Right cardiac atrium (tissue), 5 donors: ENCODE measurements at regions not wholly inside any gene's neighbourhood (a gene's known extent, or its start where the extent isn't known, plus 50 kb on each side); places are given as distances from the start of the nearest gene placed in this dataset.
"Not testable (repeated sequence)": the region's sequence is repeated elsewhere in the genome, so short reads cannot be mapped to it uniquely, and the experiment has no call there.

Source experiments
- ATAC-seq, 2 donors: fragments of 200-7000 bp; cut with Tn5 transposase; one replicate each; pipeline versions ENCODE4 v1.8.0 to v1.9.1; 2020; ENCODE audit warnings: moderate library complexity in 2 of 2, mild to moderate bottlenecking in 1 of 2
- DNase-seq, 3 donors: peaks; one replicate each; pipeline ENCODE4 v3.0.0-alpha.2; 2020
- H3K27ac ChIP-seq: one replicate; pipeline ENCODE4 v1.5.1; 2013; ENCODE audit warnings: mild to moderate bottlenecking, low read length, control low read depth, moderate library complexity
- H3K27me3 ChIP-seq: one replicate; pipeline ENCODE4 v1.6.1; 2013; ENCODE audit not compliant: control insufficient read depth, insufficient read depth
- H3K4me1 ChIP-seq: one replicate; pipeline ENCODE4 v1.6.1; 2013; ENCODE audit warnings: low read length; ENCODE audit not compliant: control insufficient read depth, insufficient read depth
- H3K4me3 ChIP-seq: one replicate; pipeline ENCODE4 v1.5.1; 2013; ENCODE audit warnings: low read length, control low read depth
- H3K9me3 ChIP-seq: one replicate; pipeline ENCODE4 v1.6.1; 2013; ENCODE audit warnings: low read length; ENCODE audit not compliant: control insufficient read depth
- WGBS: extraction: QIAGEN DNeasy Blood & Tissue Kit; methylation state at CpG from one replicate; pipeline ENCODE4 v1.1.7; 2013; 5-methylcytosine and 5-hydroxymethylcytosine counted together
- intact Hi-C, 4 donors: fragments of 100-400 bp; cut with DNase I; formaldehyde crosslinking; loops; one replicate each; pipeline versions ENCODE4 v1.11.0 to v1.14.0; 2022 to 2023
- donor health status: healthy with polysubstance abuse.
- donor health status: DM: no; HTN: yes; CAD: no.
- donor health status: DM: no; HTN: no; CAD: no.
- donor health status: DM: no; HTN: yes; CAD: no; lungs with severe emphysema.
- donor health status: DM: yes; HTN: yes; CAD: no.

DNA sequence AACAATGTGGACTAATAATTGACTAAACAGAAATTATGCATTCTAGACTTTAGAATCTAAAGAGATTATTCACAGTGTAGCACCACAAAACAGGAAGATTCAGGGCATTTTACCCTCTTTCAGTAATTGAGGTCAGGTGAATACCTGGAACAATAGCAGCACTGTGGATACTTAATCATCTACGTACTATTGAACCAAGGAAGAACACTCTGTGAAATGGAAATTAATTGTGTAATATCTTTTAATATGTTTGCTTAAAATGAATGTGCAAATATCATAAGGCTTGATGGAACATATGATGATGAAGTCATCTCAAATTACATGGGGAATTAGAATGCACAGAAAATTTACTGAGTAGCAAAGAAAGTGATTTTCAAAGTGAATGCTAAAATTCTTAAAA, 68.5 kb upstream of the MAP9 start:
- Histone ChIP-seq H3K4me1 (no peaks in the 10 kb centered on the region), H3K27me3 (no peaks in the 10 kb centered on the region), H3K4me3 (no peak overlapping the region), H3K27ac (no peak overlapping the region), H3K9me3 (no peaks in the 10 kb centered on the region)
- ATAC-seq (no peak), DNase-seq (no peak)
- 86% methylated on average over 1 of the region's 1 CpG for WGBS
- intact Hi-C loops, result loop anchor here in 2 of 4 donors (10.0 kb wide), 2 partner anchors 219 to 339 kb away; partner anchors contain the start of gene GUCY1A1 (in 1 of the 2)

DNA sequence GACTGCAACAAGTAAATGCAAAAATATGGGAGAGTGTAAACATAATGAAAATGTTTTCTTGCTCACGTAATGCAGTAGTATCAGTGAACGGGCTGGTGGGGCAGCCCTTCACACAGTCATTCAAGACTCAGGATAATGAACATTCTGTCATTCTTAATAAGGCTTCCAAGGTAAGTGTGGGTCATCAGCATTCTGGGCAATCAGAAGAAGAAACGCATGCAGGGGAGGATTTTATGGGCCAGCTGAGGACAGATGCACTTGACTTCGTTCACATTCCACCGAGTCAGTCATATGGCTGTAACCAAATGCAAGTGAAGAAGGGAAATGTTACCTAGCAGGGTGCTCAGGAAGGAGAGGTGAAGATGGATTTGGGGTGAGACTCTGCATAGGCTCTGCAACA, 68.0 kb upstream of the MAP9 start:
- Histone ChIP-seq H3K4me1 (no peaks in the 10 kb centered on the region), H3K27me3 (no peaks in the 10 kb centered on the region), H3K4me3 (no peak overlapping the region), H3K9me3 (no peaks in the 10 kb centered on the region), H3K27ac (no peak overlapping the region)
- intact Hi-C loops, result loop anchor here in 3 of 4 donors (5.0 to 10.0 kb wide), 4 partner anchors 220 to 343 kb away; partner anchors contain the start of gene GUCY1A1 (in 1 of the 3)
- ATAC-seq (no peak), DNase-seq (no peak)
- WGBS, result 84% methylated on average over 5 of the region's 5 CpGs

DNA sequence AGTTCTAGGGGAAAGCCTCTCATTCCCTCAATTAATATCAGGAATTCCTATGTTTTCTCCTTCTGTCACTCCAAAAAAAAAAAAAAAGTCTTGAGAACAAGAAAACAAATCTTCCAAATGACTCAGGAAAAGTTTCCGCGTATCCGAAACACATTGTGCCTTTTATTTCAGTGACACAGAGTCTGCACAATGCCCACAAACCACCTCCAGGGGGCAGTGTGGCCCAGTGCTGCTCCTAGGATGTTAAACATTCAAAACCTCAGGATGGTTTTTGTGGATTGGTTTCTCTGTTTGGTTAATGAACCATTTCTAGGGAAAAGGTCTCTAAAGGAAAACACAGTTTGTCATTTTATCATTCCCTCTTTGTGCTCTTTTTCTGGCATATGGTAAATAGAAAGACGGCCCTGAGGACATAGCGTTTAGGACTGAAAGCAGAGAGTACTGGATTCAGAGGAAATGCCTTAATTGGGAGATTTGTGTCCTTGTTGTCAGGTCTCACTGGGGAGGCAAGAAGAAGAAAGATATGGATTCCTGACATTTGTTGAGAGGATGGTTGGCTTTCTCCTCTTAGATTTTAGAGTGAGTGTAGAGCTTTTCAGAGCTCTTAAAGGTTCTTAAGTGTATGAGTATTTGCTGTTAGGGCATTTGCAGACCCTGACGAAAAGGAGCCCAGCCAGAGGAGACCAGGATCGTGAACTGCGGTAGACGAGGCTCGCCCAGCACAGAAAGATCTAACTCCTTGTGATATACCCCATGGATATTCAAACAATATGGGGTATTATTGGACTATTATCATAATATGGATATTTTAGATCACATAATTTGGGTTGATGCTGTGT, 65.7 kb upstream of the MAP9 start:
- no peaks in the 10 kb centered on the region for H3K27me3 ChIP-seq
- DNase-seq, result peak; percentile 81 to 93 (median 92)
- H3K4me1 ChIP-seq, result no peaks in the 10 kb centered on the region
- 53% methylated on average over 10 of the region's 10 CpGs for WGBS
- H3K4me3 ChIP-seq, result peak overlapping the region; percentile 21
- intact Hi-C loops, result loop anchor here (2.0 to 10.0 kb wide), 5 partner anchors 222 to 345 kb away; partner anchors contain the start of gene GUCY1A1 (in 1 of the 4)
- no peaks in the 10 kb centered on the region for H3K9me3 ChIP-seq
- peak; percentile 91 to 94 for ATAC-seq
- no peak overlapping the region for H3K27ac ChIP-seq

DNA sequence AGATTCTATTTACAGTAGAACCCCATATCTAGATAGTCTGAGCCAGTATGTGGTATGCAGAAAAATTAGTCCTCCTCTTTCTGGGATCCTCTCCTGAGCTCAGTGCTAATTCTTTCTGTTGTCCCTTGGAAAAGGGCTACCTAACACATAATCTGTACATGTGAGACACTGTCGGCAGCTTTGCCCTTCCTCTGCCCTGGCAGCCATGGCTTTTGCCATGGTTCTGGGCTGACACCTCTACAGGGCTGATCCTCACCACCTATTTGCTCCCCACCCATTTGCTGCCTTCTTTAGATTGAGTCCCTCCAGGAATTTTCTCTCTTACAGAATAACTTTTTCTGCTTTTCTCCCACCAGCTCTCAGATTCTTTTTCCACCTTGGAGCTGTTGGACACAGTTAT, 64.7 kb upstream of the MAP9 start:
- 64% methylated on average over 1 of the region's 1 CpG for WGBS
- DNase-seq (no peak), ATAC-seq (peak; percentile 33 to 55)

DNA sequence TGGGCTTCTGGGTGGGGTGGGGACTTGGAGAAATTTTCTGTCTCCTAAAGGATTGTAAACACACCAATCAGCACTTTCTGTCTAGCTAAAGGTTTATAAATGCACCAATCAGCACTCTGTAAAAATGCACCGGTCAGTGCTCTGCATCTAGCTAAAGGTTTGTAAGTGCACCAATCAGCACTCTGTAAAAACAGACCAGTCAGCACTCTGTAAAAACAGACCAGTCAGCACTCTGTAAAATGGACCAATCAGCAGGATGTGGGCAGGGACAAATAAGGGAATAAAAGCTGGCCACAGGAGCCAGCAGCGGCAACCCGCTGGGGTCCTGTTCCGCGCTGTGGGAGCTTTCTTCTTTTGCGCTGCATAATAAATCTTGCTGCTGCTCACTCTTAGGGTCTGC, 63.0 kb upstream of the MAP9 start:
- H3K9me3 ChIP-seq, H3K27ac ChIP-seq, ATAC-seq, H3K4me1 ChIP-seq, DNase-seq, H3K4me3 ChIP-seq, H3K27me3 ChIP-seq: not testable (repeated sequence)
- intact Hi-C loops, result loop anchor here in 3 of 4 donors (5.0 to 10.0 kb wide), 4 partner anchors 225 to 348 kb away; partner anchors contain the start of gene GUCY1A1 (in 1 of the 3)
- WGBS, result 96% methylated on average over 6 of the region's 6 CpGs

More for the DNA sequence above, 64.7 kb upstream of the MAP9 start:
- Histone ChIP-seq H3K9me3 (no peaks in the 10 kb centered on the region), H3K27me3 (no peaks in the 10 kb centered on the region), H3K27ac (no peak overlapping the region), H3K4me3 (no peak overlapping the region), H3K4me1 (no peaks in the 10 kb centered on the region)
- intact Hi-C loops, result loop anchor here in 3 of 4 donors (5.0 to 10.0 kb wide), 4 partner anchors 223 to 346 kb away; partner anchors contain the start of gene GUCY1A1 (in 1 of the 3)

DNA sequence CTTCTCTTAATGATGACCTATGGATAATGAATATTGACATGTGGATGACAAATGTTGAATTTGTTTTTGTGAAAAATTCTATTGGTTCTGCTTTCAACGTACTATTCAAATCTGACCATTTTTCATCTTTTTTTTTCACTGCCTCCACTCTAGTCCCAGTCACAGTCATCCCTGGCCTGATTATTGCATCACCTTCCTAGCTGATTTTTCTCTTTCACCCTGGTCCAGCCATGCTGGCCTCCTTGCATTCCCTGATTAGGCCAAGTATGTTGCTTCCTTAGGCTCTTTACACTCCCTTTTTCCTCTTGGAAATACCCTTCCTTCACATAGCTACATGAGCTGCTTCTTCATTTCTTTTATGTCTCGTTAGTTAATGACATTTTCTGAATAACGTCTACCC, 58.1 kb upstream of the MAP9 start:
- H3K4me3 ChIP-seq, result no peak overlapping the region
- intact Hi-C loops, result no loop called here

DNA sequence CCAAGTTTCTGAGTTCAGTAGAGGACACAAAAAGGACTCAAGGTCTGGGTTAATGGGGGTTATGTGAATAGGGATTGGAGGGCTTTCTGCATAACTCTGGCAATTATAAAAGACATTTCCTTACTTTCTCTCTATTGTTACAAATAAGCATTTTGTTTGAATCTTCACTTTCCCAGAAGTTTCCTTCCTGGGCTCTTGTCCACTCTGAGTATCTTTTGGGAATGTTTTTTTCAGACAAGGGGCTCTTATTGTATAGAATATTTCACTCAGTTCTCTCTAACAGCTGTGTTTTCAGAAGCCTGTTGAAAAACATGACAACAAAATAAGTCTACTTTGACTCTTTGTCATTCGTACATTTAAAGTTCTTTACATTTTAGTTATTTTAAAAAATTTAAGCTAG, 57.6 kb upstream of the MAP9 start:
- ATAC-seq, result no peak
- 74% methylated on average over 1 of the region's 1 CpG for WGBS

More for the DNA sequence above, 58.1 kb upstream of the MAP9 start:
- no peaks in the 10 kb centered on the region for H3K9me3 ChIP-seq
- H3K27me3 ChIP-seq, result no peaks in the 10 kb centered on the region
- H3K4me1 ChIP-seq, result no peaks in the 10 kb centered on the region
- DNase-seq (no peak), ATAC-seq (no peak)
- WGBS, result 86% methylated on average over 3 of the region's 3 CpGs
- H3K27ac ChIP-seq, result no peak overlapping the region

DNA sequence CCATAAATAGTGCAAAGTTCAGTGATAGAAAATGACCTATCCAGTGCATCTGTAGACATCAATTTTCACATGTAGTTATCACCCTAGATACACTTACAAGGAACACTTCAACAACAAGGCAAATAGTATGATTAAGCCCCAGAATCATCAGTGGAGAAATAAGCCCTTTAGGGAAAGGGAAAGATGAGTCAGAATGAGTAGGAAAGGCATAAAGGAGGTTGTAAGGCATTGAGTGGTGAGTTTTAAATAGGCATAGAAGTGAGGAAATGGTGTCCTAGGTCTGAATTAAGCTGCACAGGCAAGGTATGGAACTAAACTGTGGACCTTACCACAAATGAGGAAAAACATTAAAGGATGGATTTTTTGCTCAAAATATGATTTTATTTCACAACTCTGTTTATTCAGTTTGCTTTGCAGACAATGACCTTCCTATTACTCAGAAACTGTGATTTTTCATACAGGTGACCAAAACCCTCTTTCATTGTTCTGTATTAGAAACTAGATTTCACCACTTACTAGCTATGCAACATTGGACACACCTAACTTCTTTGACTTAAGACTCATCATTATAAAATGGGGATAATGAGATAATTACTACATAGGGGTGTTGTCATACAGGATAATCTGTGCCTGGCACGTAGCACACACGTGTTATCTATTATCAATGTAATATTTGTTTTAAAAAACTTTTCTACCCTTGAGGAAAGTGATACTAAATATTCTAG, 57.0 kb upstream of the MAP9 start:
- ATAC-seq (no peak), DNase-seq (no peak)
- WGBS, result 71% methylated on average over 2 of the region's 2 CpGs
- Histone ChIP-seq H3K9me3 (no peaks in the 10 kb centered on the region), H3K4me1 (no peaks in the 10 kb centered on the region), H3K4me3 (no peak overlapping the region), H3K27ac (no peak overlapping the region), H3K27me3 (no peaks in the 10 kb centered on the region)
- intact Hi-C loops, result no loop called here

More for the DNA sequence above, 57.6 kb upstream of the MAP9 start:
- no peak for DNase-seq
- no peaks in the 10 kb centered on the region for H3K4me1 ChIP-seq
- H3K9me3 ChIP-seq, result no peaks in the 10 kb centered on the region
- intact Hi-C loops, result no loop called here
- H3K27ac ChIP-seq, result no peak overlapping the region
- H3K27me3 ChIP-seq, result no peaks in the 10 kb centered on the region
- H3K4me3 ChIP-seq, result no peak overlapping the region

DNA sequence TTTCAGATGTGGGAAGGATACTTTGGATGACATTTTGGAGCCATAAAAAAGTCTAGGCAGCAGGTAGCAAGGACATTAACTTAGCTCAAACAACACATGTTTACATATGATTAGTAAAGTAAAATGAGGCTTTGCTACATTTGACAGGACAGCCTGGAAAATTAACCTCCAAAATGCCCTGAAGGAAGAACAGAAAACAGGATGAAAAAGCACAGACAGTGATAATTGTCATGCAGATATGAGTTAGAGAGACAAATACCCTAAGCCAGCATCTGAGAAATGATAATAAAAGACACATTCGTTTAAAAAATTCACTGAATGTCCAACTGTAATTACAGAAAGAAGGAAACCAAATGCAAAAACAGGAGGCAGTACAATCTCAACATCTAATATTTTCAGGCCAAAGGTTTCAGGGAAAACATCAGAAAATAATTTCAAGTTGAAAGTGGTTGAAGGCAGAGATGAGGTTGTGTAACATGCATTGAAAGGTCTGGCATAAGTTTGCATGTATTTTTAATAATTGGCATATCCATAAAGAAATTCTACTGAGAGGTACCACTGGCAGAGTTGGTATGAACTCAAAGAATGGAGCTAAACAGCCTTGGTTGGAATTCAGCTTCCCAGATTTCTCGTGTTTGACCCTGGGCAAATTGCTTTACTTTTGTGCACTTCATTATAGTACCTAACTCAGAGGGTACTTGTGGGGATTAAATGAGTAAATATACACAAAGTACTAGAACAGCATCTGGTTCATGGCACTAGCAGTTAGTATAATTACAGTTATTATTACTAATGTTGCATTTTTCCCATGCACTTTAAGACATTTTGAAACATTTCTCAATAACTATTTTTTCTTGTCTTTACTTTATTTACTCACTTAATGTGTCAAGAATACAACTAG, 54.4 kb upstream of the MAP9 start:
- ATAC-seq, result no peak
- intact Hi-C loops, result no loop called here
- Histone ChIP-seq H3K4me1 (no peaks in the 10 kb centered on the region), H3K27me3 (no peaks in the 10 kb centered on the region), H3K27ac (no peak overlapping the region), H3K9me3 (no peaks in the 10 kb centered on the region), H3K4me3 (no peak overlapping the region)
- 59% methylated on average over 2 of the region's 2 CpGs for WGBS
- no peak for DNase-seq

DNA sequence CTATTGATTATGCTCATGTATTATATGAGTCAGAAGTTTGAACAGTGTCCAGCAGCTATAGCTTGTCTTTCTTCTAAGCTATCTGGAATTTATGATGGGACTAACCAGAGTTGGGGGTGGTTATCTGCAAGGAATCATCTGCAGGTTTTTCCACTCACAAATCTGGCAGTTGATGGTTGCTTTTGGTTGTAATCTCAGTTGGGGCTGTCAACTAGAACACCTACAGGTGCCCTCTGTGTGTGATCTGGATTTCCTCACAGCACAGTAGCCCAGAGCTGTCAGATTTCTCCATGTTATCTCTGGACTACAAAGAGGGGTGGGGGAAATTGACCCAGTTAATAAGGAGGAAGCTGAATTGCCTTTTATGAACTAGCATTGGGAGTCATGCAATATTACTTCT, 51.4 kb upstream of the MAP9 start:
- H3K4me1 ChIP-seq, result no peaks in the 10 kb centered on the region
- intact Hi-C loops, result no loop called here
- H3K27ac ChIP-seq, result no peak overlapping the region
- H3K27me3 ChIP-seq, result no peaks in the 10 kb centered on the region
- no peak overlapping the region for H3K4me3 ChIP-seq
- no peak for DNase-seq
- peak in 1 of 2 donors; percentile 45 for ATAC-seq
- H3K9me3 ChIP-seq, result no peaks in the 10 kb centered on the region
